HL-60 (cell line): ENCODE measurements at regions not wholly inside any gene's neighbourhood (a gene's known extent, or its start where the extent isn't known, plus 50 kb on each side); places are given as distances from the start of the nearest gene placed in this dataset.

Experiments used
- CTCF ChIP-seq: IDR thresholded peaks from one replicate; pipeline ENCODE4 v1.5.1; 2011; ENCODE audit warnings: low read length, control low read depth, inconsistent platforms; ENCODE audit not compliant: insufficient read depth
- GABPA ChIP-seq: IDR thresholded peaks from 2 replicates; pipeline ENCODE4 v1.6.1; 2012; ENCODE audit warnings: low read depth
- POLR2AphosphoS5 ChIP-seq: IDR thresholded peaks from 2 replicates; pipeline ENCODE4 v1.6.1; 2012; ENCODE audit warnings: low read depth
- REST ChIP-seq: IDR thresholded peaks from 2 replicates; pipeline ENCODE4 v1.6.1; 2012; ENCODE audit warnings: low read depth; ENCODE audit not compliant: insufficient replicate concordance

- TF ChIP-seq CTCF (no peak), POLR2AphosphoS5 (no peak), REST (no peak), GABPA (no peak)
Measured at GRCh38 chr7:101719123-101719470, 90.0 kb upstream of the MYL10 start.
